HEK293 (cell line): ENCODE measurements at regions not wholly inside any gene's neighbourhood (a gene's known extent, or its start where the extent isn't known, plus 50 kb on each side); places are given as distances from the start of the nearest gene placed in this dataset.

Source experiments
- CTCF ChIA-PET: fragments of 350-600 bp; formaldehyde crosslinking; extraction: SDS; loops from one replicate; lab custom pipeline; 2021; ENCODE audit warnings: antibody characterized with exemption; lab: Yijun Ruan, JAX
- POLR2A ChIA-PET: fragments of 300-600 bp; formaldehyde crosslinking; extraction: SDS; loops from one replicate; lab custom pipeline; 2020; ENCODE audit warnings: antibody characterized with exemption, inconsistent platforms; lab: Yijun Ruan, JAX
- H3K27ac ChIP-seq: fragments of 200-500 bp; sonication (Bioruptor generic); 2 replicates; pipeline ENCODE4 v1.5.1; 2014; ENCODE audit warnings: low read depth, low read length, control low read depth, inconsistent platforms; ENCODE audit errors: extremely low read depth
- H3K36me3 ChIP-seq, 2 experiments: fragments of 200-500 bp in 1 of 2; sonication (Bioruptor generic) in 1 of 2; 1 replicate in 1 of 2; 2 replicates in 1 of 2; pipeline ENCODE4 v1.5.1; 2014 to 2017; ENCODE audit warnings: inconsistent platforms in 2 of 2, low read length in 2 of 2; ENCODE audit not compliant: control insufficient read depth in 2 of 2, insufficient read depth in 1 of 2
- H3K4me1 ChIP-seq: fragments of 200-500 bp; sonication (Bioruptor generic); 2 replicates; pipeline ENCODE4 v1.5.1; 2014; ENCODE audit warnings: mild to moderate bottlenecking, low read length, inconsistent platforms; ENCODE audit not compliant: control insufficient read depth, insufficient read depth
- H3K4me3 ChIP-seq: 2 replicates; pipeline ENCODE4 v1.5.1; 2011; ENCODE audit warnings: low read depth, mild to moderate bottlenecking, control low read depth, low read length, moderate library complexity
- H3K9me3 ChIP-seq: fragments of 200-500 bp; sonication (Bioruptor generic); 2 replicates; pipeline ENCODE4 v1.5.1; 2014; ENCODE audit warnings: low read depth, low read length, inconsistent platforms; ENCODE audit not compliant: control insufficient read depth, insufficient read depth
- KLF10 ChIP-seq: fragments of 450-650 bp; IDR thresholded peaks from 2 replicates; pipeline ENCODE4 v1.5.1; 2018; ENCODE audit warnings: missing biosample characterization, mild to moderate bottlenecking, missing genetic modification characterization
- TRIM28 ChIP-seq: IDR thresholded peaks from 2 replicates; pipeline ENCODE4 v1.6.1; 2011; ENCODE audit warnings: low read length, control low read depth, borderline replicate concordance
- WT1 ChIP-seq: fragments of 450-650 bp; formaldehyde crosslinking; IDR thresholded peaks from 2 replicates; pipeline ENCODE4 v1.5.1; 2016; ENCODE audit warnings: missing biosample characterization, missing genetic modification characterization
- YY2 ChIP-seq: fragments of 450-650 bp; formaldehyde crosslinking; IDR thresholded peaks from 2 replicates; pipeline ENCODE4 v1.5.1; 2016; ENCODE audit warnings: missing biosample characterization, missing genetic modification characterization
- ZBTB1 ChIP-seq: fragments of 450-650 bp; formaldehyde crosslinking; IDR thresholded peaks from 2 replicates; pipeline ENCODE4 v1.5.1; 2016; ENCODE audit warnings: missing biosample characterization, missing genetic modification characterization
- ZEB2 ChIP-seq: fragments of 450-650 bp; formaldehyde crosslinking; IDR thresholded peaks from 2 replicates; pipeline ENCODE4 v1.5.1; 2016; ENCODE audit warnings: missing biosample characterization, missing genetic modification characterization
- ZFP69B ChIP-seq: fragments of 450-650 bp; formaldehyde crosslinking; IDR thresholded peaks from 2 replicates; pipeline ENCODE4 v1.5.1; 2016; ENCODE audit warnings: missing biosample characterization, missing genetic modification characterization
- ZNF133 ChIP-seq: fragments of 450-650 bp; formaldehyde crosslinking; IDR thresholded peaks from 2 replicates; pipeline ENCODE4 v1.5.1; 2016; ENCODE audit warnings: missing biosample characterization, missing genetic modification characterization
- ZNF174 ChIP-seq: fragments of 450-650 bp; formaldehyde crosslinking; IDR thresholded peaks from 2 replicates; pipeline ENCODE4 v1.5.0; 2017; ENCODE audit warnings: missing biosample characterization, mild to moderate bottlenecking, missing genetic modification characterization
- ZNF211 ChIP-seq: fragments of 450-650 bp; formaldehyde crosslinking; IDR thresholded peaks from 2 replicates; pipeline ENCODE4 v1.5.1; 2016; ENCODE audit warnings: low read depth, missing biosample characterization, missing genetic modification characterization
- ZNF350 ChIP-seq: fragments of 450-650 bp; formaldehyde crosslinking; IDR thresholded peaks from 2 replicates; pipeline ENCODE4 v1.5.0; 2017; ENCODE audit warnings: missing biosample characterization, mild to moderate bottlenecking, missing genetic modification characterization
- ZNF366 ChIP-seq: fragments of 450-650 bp; formaldehyde crosslinking; conservative IDR thresholded peaks from 2 replicates; pipeline ENCODE4 v1.5.1; 2016; ENCODE audit warnings: missing biosample characterization, missing genetic modification characterization
- ZNF416 ChIP-seq: fragments of 450-650 bp; formaldehyde crosslinking; IDR thresholded peaks from 2 replicates; pipeline ENCODE4 v1.5.1; 2016; ENCODE audit warnings: missing biosample characterization, missing genetic modification characterization
- ZNF473 ChIP-seq: fragments of 450-650 bp; formaldehyde crosslinking; IDR thresholded peaks from 2 replicates; pipeline ENCODE4 v1.5.1; 2017; ENCODE audit warnings: missing biosample characterization, missing genetic modification characterization
- ZNF521 ChIP-seq: fragments of 450-650 bp; formaldehyde crosslinking; IDR thresholded peaks from 2 replicates; pipeline ENCODE4 v1.5.1; 2017; ENCODE audit warnings: missing biosample characterization, mild to moderate bottlenecking, missing genetic modification characterization
- ZNF585B ChIP-seq: fragments of 450-650 bp; formaldehyde crosslinking; IDR thresholded peaks from 2 replicates; pipeline ENCODE4 v1.5.1; 2016; ENCODE audit warnings: missing biosample characterization, missing genetic modification characterization
- ZNF596 ChIP-seq: fragments of 450-650 bp; IDR thresholded peaks from 2 replicates; pipeline ENCODE4 v1.5.0; 2018; ENCODE audit warnings: missing biosample characterization, mild to moderate bottlenecking, missing genetic modification characterization, moderate library complexity
- ZNF623 ChIP-seq: fragments of 450-650 bp; formaldehyde crosslinking; IDR thresholded peaks from 2 replicates; pipeline ENCODE4 v1.5.1; 2016; ENCODE audit warnings: missing biosample characterization, missing genetic modification characterization
- ZNF654 ChIP-seq: fragments of 450-650 bp; formaldehyde crosslinking; IDR thresholded peaks from 2 replicates; pipeline ENCODE4 v1.5.1; 2016; ENCODE audit warnings: low read depth, missing biosample characterization, missing genetic modification characterization
- ZNF747 ChIP-seq: fragments of 450-650 bp; formaldehyde crosslinking; IDR thresholded peaks from 2 replicates; pipeline ENCODE4 v1.5.1; 2016; ENCODE audit warnings: missing biosample characterization, missing genetic modification characterization
- ZNF792 ChIP-seq: fragments of 450-650 bp; formaldehyde crosslinking; IDR thresholded peaks from 2 replicates; pipeline ENCODE4 v1.5.1; 2016; ENCODE audit warnings: missing biosample characterization, missing genetic modification characterization
- TF ChIP-seq, protein P1 (sequence below): fragments of 450-650 bp; formaldehyde crosslinking; IDR thresholded peaks from 2 replicates; pipeline ENCODE4 v1.5.1; 2016; ENCODE audit warnings: missing biosample characterization, missing genetic modification characterization
- TF ChIP-seq, protein P2 (sequence below): fragments of 450-650 bp; formaldehyde crosslinking; IDR thresholded peaks from 2 replicates; pipeline ENCODE4 v1.5.1; 2016; ENCODE audit warnings: missing biosample characterization, missing genetic modification characterization
- TF ChIP-seq, protein P3 (sequence below): fragments of 450-650 bp; formaldehyde crosslinking; IDR thresholded peaks from 2 replicates; pipeline ENCODE4 v1.5.1; 2016; ENCODE audit warnings: missing biosample characterization, missing genetic modification characterization
- TF ChIP-seq, protein P4 (sequence below): fragments of 450-650 bp; formaldehyde crosslinking; IDR thresholded peaks from 2 replicates; pipeline ENCODE4 v1.5.1; 2016; ENCODE audit warnings: missing biosample characterization, missing genetic modification characterization

DNA sequence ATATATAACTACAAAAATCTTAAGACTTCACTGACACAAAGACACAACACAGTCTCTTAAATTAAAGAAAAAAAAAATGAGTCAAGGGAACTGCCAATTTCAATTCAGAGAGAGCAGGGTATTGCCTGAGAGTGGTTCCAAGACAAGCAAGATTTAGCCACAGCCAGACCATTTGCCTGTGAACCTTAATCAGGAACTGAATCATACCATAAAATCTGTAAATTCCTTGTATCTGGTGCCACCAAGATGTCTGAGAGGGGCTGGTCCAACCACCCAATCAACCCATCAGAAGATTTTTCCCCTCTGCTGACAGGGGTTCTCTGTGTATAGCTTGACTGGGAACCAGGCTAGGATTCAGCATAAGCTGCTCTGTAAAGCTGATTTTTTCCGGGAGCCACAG, 159.2 kb downstream of the CPEB2 start:
- H3K27ac ChIP-seq: no peak overlapping the region
- ChIA-PET CTCF (interaction anchor here (0.6 kb wide), 1 partner anchor 458 kb away, joined by 3 read pairs; no protein-coding TSS in a partner anchor), POLR2A (no interaction called here)
- no peaks in the 10 kb centered on the region for H3K36me3 ChIP-seq
- no peak overlapping the region for H3K4me3 ChIP-seq
- no peaks in the 10 kb centered on the region for H3K9me3 ChIP-seq
- H3K4me1 ChIP-seq: no peaks in the 10 kb centered on the region
- TF ChIP-seq ZNF521 (tag by site-specific recombination) (no peak), KLF10 (no peak), ZNF211 (tag by site-specific recombination) (no peak), WT1 (no peak), ZFP69B (tag by site-specific recombination) (no peak), ZNF133 (tag by site-specific recombination) (no peak), ZNF350 (tag by site-specific recombination) (no peak), ZNF623 (tag by site-specific recombination) (no peak)

DNA sequence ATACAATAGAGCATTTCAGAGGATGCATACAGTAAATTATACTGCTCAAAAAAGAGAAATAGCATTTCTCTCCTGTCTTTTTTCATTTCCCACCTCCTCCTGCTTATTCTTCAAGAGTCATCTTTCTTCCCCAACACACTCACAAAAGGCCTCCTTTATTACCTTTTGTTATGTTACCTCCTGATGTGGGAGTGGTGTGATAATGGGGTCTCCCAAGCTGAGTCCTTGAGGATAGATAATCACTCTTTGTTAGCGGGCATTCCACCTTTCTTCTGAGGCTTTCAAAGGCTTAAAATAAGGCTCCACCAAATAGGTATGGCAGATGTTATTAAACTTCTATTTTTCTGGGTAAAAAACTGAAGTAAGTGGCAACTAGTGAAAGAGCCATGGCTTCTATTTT, 159.8 kb downstream of the CPEB2 start:
- Histone ChIP-seq H3K36me3 (no peaks in the 10 kb centered on the region), H3K4me3 (no peak overlapping the region), H3K9me3 (no peaks in the 10 kb centered on the region), H3K4me1 (no peaks in the 10 kb centered on the region), H3K27ac (no peak overlapping the region)
- ChIA-PET CTCF (interaction anchor here (0.6 to 1.2 kb wide), 3 partner anchors 15 to 458 kb away, joined by 3 to 4 read pairs (median 4); no protein-coding TSS in a partner anchor), POLR2A (no interaction called here)
- no peak for TF ChIP-seq ZBTB1 (tag by site-specific recombination)
- TF ChIP-seq ZNF596 (tag by site-specific recombination): no peak
- TF ChIP-seq, protein P1, sequence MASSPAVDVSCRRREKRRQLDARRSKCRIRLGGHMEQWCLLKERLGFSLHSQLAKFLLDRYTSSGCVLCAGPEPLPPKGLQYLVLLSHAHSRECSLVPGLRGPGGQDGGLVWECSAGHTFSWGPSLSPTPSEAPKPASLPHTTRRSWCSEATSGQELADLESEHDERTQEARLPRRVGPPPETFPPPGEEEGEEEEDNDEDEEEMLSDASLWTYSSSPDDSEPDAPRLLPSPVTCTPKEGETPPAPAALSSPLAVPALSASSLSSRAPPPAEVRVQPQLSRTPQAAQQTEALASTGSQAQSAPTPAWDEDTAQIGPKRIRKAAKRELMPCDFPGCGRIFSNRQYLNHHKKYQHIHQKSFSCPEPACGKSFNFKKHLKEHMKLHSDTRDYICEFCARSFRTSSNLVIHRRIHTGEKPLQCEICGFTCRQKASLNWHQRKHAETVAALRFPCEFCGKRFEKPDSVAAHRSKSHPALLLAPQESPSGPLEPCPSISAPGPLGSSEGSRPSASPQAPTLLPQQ (tag by site-specific recombination): no peak
- TF ChIP-seq ZNF585B (tag by site-specific recombination): no peak
- no peak for TF ChIP-seq ZNF174 (tag by site-specific recombination)
- no peak for TF ChIP-seq ZNF747 (tag by site-specific recombination)
- no peak for TF ChIP-seq ZNF473 (tag by site-specific recombination)
- TF ChIP-seq YY2: no peak
- TF ChIP-seq, protein P2, sequence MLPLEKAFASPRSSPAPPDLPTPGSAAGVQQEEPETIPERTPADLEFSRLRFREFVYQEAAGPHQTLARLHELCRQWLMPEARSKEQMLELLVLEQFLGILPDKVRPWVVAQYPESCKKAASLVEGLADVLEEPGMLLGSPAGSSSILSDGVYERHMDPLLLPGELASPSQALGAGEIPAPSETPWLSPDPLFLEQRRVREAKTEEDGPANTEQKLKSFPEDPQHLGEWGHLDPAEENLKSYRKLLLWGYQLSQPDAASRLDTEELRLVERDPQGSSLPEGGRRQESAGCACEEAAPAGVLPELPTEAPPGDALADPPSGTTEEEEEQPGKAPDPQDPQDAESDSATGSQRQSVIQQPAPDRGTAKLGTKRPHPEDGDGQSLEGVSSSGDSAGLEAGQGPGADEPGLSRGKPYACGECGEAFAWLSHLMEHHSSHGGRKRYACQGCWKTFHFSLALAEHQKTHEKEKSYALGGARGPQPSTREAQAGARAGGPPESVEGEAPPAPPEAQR: no peak

DNA sequence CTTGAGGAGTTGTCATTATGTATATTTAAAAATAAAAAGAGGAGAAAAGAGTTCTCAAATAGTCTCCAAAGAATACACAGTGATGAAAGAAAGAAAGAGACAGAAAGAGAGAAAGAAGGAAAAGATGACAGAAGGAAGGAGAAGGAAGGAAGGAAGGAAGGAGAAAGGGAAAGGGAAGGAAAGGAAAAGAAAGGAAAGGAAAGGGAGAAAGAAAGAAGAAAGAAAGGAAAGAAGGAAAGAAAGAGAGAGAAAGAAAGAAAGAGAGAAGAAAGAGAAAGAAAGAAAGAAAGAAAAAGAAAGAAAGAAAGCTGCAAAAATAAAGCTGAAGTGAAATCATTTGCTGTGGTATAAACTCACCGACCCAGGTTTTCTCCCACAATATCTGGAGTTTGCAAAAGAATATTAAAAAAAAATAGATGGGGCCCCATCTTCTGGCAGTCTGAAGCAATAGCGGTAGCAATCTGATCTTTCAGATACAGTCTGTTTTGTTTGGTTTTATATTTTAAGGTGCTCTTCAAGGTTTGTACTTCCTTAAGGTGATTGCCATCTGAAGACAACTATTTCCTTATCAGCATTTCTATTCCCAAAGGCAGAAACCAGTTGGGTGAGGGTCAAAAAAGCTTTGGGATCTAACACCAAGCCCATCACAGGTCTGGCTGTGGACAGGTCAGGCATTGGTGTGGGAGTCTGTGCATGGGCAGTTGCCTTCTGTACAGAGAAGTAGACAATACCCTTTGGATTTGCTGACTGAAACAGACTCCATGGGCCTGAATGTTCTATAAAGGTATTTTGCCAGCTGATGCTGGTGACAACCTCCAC, 160.4 kb downstream of the CPEB2 start:
- Histone ChIP-seq H3K9me3 (no peaks in the 10 kb centered on the region), H3K27ac (no peak overlapping the region), H3K36me3 (no peaks in the 10 kb centered on the region), H3K4me1 (no peaks in the 10 kb centered on the region), H3K4me3 (no peak overlapping the region)
- CTCF ChIA-PET: interaction anchor here (0.7 to 1.2 kb wide), 4 partner anchors 15 to 461 kb away, joined by 3 to 4 read pairs (median 4); no protein-coding TSS in a partner anchor
- POLR2A ChIA-PET: no interaction called here
- no peak for TF ChIP-seq TRIM28
- TF ChIP-seq ZNF654: peak; percentile 28; the same call in 1 of the 2 replicates
- TF ChIP-seq ZNF366 (tag by site-specific recombination): peak; percentile 60
- TF ChIP-seq, protein P3, sequence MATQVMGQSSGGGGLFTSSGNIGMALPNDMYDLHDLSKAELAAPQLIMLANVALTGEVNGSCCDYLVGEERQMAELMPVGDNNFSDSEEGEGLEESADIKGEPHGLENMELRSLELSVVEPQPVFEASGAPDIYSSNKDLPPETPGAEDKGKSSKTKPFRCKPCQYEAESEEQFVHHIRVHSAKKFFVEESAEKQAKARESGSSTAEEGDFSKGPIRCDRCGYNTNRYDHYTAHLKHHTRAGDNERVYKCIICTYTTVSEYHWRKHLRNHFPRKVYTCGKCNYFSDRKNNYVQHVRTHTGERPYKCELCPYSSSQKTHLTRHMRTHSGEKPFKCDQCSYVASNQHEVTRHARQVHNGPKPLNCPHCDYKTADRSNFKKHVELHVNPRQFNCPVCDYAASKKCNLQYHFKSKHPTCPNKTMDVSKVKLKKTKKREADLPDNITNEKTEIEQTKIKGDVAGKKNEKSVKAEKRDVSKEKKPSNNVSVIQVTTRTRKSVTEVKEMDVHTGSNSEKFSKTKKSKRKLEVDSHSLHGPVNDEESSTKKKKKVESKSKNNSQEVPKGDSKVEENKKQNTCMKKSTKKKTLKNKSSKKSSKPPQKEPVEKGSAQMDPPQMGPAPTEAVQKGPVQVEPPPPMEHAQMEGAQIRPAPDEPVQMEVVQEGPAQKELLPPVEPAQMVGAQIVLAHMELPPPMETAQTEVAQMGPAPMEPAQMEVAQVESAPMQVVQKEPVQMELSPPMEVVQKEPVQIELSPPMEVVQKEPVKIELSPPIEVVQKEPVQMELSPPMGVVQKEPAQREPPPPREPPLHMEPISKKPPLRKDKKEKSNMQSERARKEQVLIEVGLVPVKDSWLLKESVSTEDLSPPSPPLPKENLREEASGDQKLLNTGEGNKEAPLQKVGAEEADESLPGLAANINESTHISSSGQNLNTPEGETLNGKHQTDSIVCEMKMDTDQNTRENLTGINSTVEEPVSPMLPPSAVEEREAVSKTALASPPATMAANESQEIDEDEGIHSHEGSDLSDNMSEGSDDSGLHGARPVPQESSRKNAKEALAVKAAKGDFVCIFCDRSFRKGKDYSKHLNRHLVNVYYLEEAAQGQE (tag by site-specific recombination): no peak
- TF ChIP-seq, protein P4, sequence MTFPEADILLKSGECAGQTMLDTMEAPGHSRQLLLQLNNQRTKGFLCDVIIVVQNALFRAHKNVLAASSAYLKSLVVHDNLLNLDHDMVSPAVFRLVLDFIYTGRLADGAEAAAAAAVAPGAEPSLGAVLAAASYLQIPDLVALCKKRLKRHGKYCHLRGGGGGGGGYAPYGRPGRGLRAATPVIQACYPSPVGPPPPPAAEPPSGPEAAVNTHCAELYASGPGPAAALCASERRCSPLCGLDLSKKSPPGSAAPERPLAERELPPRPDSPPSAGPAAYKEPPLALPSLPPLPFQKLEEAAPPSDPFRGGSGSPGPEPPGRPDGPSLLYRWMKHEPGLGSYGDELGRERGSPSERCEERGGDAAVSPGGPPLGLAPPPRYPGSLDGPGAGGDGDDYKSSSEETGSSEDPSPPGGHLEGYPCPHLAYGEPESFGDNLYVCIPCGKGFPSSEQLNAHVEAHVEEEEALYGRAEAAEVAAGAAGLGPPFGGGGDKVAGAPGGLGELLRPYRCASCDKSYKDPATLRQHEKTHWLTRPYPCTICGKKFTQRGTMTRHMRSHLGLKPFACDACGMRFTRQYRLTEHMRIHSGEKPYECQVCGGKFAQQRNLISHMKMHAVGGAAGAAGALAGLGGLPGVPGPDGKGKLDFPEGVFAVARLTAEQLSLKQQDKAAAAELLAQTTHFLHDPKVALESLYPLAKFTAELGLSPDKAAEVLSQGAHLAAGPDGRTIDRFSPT: no peak
- no peak for TF ChIP-seq ZEB2 (tag by site-specific recombination)
- TF ChIP-seq ZNF416: no peak
- TF ChIP-seq ZNF792 (tag by site-specific recombination): no peak
